DND-41 (cell line): ENCODE measurements at regions not wholly inside any gene's neighbourhood (a gene's known extent, or its start where the extent isn't known, plus 50 kb on each side); places are given as distances from the start of the nearest gene placed in this dataset.

Experiments
- EZH2 ChIP-seq: IDR thresholded peaks from 3 replicates; pipeline ENCODE4 v1.6.1; 2012; ENCODE audit warnings: borderline replicate concordance, low read depth, mild to moderate bottlenecking, moderate library complexity, low read length, inconsistent platforms; ENCODE audit not compliant: severe bottlenecking
- TF ChIP-seq, protein P1 (sequence below): IDR thresholded peaks from 2 replicates; pipeline ENCODE4 v1.5.1; 2012; ENCODE audit warnings: borderline replicate concordance, low read length, moderate library complexity, mild to moderate bottlenecking; ENCODE audit not compliant: poor library complexity, severe bottlenecking; ENCODE audit errors: extremely low read depth

DNA sequence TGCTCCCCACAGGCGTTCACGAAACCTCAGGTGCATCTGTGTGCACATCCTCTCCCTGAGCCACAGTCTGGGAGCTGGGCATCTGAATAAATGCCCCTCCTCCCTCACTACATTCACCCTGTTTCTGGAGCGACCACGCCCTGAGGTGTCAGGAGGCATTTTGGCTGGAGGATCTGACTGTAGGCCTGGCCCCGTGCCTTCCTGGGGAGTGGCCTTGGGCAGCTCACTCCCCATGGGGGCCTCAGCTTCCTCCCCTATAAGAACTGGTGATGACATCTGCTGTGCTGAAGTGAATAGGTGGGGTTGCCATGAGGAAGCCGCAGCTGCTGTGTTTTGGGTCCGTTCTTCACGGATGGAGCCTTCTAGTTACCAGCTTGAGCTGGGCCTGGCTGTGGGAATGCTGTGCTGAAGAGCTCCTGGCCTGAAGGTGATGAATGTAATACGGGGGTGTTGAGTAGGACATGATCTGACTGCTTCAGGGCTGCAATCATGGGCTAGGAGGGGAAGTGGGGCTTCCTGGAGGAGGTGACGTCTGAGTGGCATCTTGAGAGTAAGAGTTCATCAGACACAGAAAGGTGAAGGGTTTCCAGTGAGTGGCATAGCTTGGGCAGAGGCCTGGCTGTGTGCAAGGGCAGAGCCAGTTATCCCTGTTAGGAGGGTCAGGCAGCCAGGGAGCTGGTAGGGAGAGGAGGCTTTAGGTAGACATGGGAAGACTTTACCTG is 58.2 kb downstream of the GLI2 start:
- TF ChIP-seq, protein P1, sequence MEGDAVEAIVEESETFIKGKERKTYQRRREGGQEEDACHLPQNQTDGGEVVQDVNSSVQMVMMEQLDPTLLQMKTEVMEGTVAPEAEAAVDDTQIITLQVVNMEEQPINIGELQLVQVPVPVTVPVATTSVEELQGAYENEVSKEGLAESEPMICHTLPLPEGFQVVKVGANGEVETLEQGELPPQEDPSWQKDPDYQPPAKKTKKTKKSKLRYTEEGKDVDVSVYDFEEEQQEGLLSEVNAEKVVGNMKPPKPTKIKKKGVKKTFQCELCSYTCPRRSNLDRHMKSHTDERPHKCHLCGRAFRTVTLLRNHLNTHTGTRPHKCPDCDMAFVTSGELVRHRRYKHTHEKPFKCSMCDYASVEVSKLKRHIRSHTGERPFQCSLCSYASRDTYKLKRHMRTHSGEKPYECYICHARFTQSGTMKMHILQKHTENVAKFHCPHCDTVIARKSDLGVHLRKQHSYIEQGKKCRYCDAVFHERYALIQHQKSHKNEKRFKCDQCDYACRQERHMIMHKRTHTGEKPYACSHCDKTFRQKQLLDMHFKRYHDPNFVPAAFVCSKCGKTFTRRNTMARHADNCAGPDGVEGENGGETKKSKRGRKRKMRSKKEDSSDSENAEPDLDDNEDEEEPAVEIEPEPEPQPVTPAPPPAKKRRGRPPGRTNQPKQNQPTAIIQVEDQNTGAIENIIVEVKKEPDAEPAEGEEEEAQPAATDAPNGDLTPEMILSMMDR: no peak
- TF ChIP-seq EZH2: no peak
